Inflammatory macrophage treated with lipopolysaccharide for 4 hours (primary cell): ENCODE measurements at regions not wholly inside any gene's neighbourhood (a gene's known extent, or its start where the extent isn't known, plus 50 kb on each side); places are given as distances from the start of the nearest gene placed in this dataset.

ENCODE experiments used
- DNase-seq: peaks from one replicate; pipeline ENCODE4 v3.0.0-alpha.2; 2020

- peak; percentile 31 for DNase-seq
These were observed 120.0 kb upstream of the CITED2 start for GRCh38 chr6:139494376-139494990.

- peak; percentile 92 for DNase-seq
These were observed 116.0 kb upstream of the CITED2 start for GRCh38 chr6:139490482-139490881.

- DNase-seq: no peak
These were observed 112.0 kb upstream of the CITED2 start for GRCh38 chr6:139486476-139486799.

- no peak for DNase-seq
These were observed 111.5 kb upstream of the CITED2 start for GRCh38 chr6:139485742-139486475.

- no peak for DNase-seq
These were observed 110.7 kb upstream of the CITED2 start for GRCh38 chr6:139485185-139485584.

- DNase-seq: no peak
These were observed 108.6 kb upstream of the CITED2 start for GRCh38 chr6:139483079-139483478.

GRCh38 chr6:139482287-139482686, 107.8 kb upstream of the CITED2 start:
- DNase-seq: no peak

GRCh38 chr6:139480356-139481165, 106.1 kb upstream of the CITED2 start:
- no peak for DNase-seq

GRCh38 chr6:139479433-139480222, 105.2 kb upstream of the CITED2 start:
- no peak for DNase-seq

GRCh38 chr6:139475646-139476045, 101.2 kb upstream of the CITED2 start:
- DNase-seq: no peak

GRCh38 chr6:139475241-139475640, 100.8 kb upstream of the CITED2 start:
- DNase-seq: no peak

GRCh38 chr6:139474145-139475108, 100.0 kb upstream of the CITED2 start:
- peak; percentile 70 for DNase-seq

GRCh38 chr6:139473731-139474130, 99.3 kb upstream of the CITED2 start:
- DNase-seq: no peak

- no peak for DNase-seq
These were observed 98.8 kb upstream of the CITED2 start for GRCh38 chr6:139473231-139473701.

- peak; percentile 83 for DNase-seq
These were observed 98.0 kb upstream of the CITED2 start for GRCh38 chr6:139472351-139473015.

GRCh38 chr6:139470997-139471396, 96.5 kb upstream of the CITED2 start:
- peak; percentile 66 for DNase-seq

GRCh38 chr6:139468178-139468819, 93.9 kb upstream of the CITED2 start:
- DNase-seq: no peak

GRCh38 chr6:139457476-139457875, 83.0 kb upstream of the CITED2 start:
- no peak for DNase-seq

- DNase-seq: peak; percentile 46
These were observed 77.9 kb upstream of the CITED2 start for GRCh38 chr6:139452148-139452876.

GRCh38 chr6:139449611-139450000, 75.2 kb upstream of the CITED2 start:
- DNase-seq: no peak
